GM12864 (cell line): ENCODE measurements at regions not wholly inside any gene's neighbourhood (a gene's known extent, or its start where the extent isn't known, plus 50 kb on each side); places are given as distances from the start of the nearest gene placed in this dataset.
"Not testable (repeated sequence)": the region's sequence is repeated elsewhere in the genome, so short reads cannot be mapped to it uniquely, and the experiment has no call there.

Experiments
- DNase-seq: peaks from one replicate; pipeline ENCODE4 v3.0.0-alpha.2; 2011; ENCODE audit warnings: low read depth
- H3K4me3 ChIP-seq: 2 replicates; pipeline ENCODE4 v1.5.1; 2011; ENCODE audit warnings: mild to moderate bottlenecking, low read depth, low read length, control low read depth

- not testable (repeated sequence) for H3K4me3 ChIP-seq, DNase-seq
These were observed 177.5 kb downstream of the SPDYE17 start for GRCh38 chr7:76854631-76855030.

DNA sequence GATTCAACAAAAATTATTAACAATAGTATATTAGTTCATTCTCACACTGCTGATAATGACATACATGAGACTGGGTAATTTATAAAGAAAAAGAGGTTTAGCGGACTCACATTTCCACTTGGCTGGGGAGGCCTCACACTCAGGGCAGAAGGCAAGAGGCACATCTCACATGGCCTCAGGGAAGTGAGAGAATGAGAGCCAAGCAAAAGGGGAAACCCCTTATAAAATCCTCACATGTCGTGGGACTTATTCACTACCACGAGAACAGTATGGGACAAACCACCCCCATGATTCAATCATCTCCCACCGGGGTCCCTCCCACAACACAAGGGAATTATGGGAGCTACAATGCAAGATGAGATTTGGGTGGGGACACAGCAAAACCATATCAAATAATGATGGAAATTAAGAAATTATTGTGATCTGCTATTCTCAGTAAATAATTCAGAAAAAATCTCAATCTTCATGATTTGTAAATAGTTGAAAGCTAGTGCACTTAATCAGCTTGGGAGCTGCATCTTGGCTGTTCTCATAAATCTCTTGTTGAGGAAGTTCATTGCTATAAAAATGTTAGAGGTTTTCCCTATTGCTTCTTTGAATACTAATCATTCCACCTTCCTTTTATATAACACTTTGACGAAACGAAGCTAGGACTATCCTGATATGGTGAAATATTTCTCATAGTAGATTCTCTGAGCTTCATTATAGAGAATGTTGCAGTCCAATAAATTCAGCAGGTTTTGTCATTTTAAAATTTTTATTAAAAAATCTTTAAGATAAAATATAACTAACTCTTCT lies 179.2 kb downstream of the SPDYE17 start:
- not testable (repeated sequence) for DNase-seq

DNA sequence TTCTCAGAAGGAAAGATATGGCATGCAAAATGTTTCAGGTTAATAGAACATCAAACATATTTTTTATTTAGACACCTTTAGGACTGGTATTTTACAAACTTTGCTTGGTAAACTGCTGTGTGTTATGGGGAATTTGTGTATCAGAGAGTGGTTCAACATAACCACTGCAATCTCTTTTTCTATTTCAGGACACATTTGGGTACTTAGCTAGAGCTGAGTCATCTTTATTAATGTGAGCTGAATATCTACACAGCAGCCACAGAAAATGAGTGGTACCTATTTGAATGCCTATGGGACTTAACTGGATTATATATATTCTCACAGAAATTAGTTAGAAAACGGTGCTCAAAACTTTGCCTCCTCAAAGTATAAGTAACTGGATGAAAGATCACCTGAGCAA lies 179.8 kb downstream of the SPDYE17 start:
- H3K4me3 ChIP-seq, DNase-seq: not testable (repeated sequence)

More for the DNA sequence above, 179.2 kb downstream of the SPDYE17 start:
- not testable (repeated sequence) for H3K4me3 ChIP-seq

- not testable (repeated sequence) for H3K4me3 ChIP-seq, DNase-seq
These were observed 180.5 kb downstream of the SPDYE17 start for GRCh38 chr7:76851617-76852016.

GRCh38 chr7:76849887-76850563 lies 182.1 kb downstream of the SPDYE17 start:
- H3K4me3 ChIP-seq, DNase-seq: not testable (repeated sequence)

- not testable (repeated sequence) for H3K4me3 ChIP-seq, DNase-seq
These were observed 192.3 kb downstream of the SPDYE17 start for GRCh38 chr7:76839879-76840278.

- H3K4me3 ChIP-seq, DNase-seq: not testable (repeated sequence)
These were observed 192.9 kb downstream of the SPDYE17 start for GRCh38 chr7:76839214-76839613.

- DNase-seq, H3K4me3 ChIP-seq: not testable (repeated sequence)
These were observed 193.8 kb downstream of the SPDYE17 start for GRCh38 chr7:76838357-76838756.

DNA sequence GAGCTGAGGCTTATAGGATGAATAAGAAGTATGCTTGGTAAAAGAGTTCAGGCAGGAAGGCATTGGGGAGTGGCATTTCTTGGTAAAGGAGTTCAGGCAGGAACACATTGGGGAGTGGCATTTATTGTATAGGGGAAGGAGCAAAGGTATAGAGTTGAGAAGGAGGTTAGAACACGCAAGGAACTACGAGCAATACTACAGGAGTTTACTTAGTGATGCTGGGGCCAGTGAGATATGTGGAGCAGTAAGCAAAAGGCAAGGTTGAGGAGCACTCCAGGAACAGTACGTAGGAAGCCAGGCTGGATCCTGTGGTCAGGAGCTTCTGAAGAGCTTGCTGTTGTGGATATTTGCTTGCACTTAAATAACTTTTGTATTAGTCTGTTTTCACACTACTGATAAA lies 202.2 kb upstream of the POMZP3 start:
- not testable (repeated sequence) for H3K4me3 ChIP-seq, DNase-seq

DNA sequence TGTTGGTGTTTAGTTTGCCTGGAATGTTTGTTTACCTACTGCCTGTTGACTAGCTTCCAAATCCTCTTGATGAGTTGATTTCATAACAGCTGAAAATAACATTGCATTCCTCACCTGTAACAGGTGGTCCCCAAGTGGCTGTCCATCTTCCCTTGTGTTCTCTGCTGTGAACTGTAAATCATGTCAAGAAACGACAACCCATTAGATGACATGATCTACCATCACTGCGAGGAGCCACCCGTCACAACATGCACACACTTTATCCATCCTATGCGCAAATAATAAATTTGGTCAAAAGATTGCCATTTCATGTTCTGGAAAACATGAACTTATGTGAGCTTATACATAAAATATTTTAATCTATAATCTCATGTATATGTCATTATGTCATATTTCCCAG lies 199.1 kb upstream of the POMZP3 start:
- DNase-seq, H3K4me3 ChIP-seq: not testable (repeated sequence)

- DNase-seq, H3K4me3 ChIP-seq: not testable (repeated sequence)
These were observed 182.8 kb upstream of the POMZP3 start for GRCh38 chr7:76809856-76810255.

DNA sequence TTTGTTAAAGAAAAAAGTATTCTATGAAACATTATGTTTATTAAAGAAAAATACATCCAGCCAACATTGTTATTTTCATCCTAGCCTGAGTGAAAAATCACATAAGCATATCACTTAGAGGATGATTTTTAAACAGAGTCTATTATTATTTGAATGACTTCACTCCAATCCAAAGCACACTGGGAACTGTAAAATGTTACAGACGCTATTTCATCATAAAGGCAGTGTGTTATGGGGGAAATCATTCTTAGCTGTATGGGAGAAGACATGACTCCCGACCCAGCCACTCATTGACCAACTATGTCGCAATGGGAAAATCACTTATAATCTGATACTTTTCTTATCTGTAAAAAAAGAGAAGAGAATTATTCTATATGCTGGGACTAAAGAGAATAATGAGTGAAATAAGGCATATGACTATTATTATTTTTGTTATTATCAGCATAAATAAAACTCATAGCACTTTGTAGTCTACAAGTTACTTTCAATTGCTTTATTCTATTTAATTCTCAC lies 180.6 kb upstream of the POMZP3 start:
- not testable (repeated sequence) for DNase-seq, H3K4me3 ChIP-seq

GRCh38 chr7:76806460-76806859 lies 179.4 kb upstream of the POMZP3 start:
- not testable (repeated sequence) for H3K4me3 ChIP-seq, DNase-seq

- not testable (repeated sequence) for H3K4me3 ChIP-seq, DNase-seq
These were observed 178.9 kb upstream of the POMZP3 start for GRCh38 chr7:76806010-76806409.

DNA sequence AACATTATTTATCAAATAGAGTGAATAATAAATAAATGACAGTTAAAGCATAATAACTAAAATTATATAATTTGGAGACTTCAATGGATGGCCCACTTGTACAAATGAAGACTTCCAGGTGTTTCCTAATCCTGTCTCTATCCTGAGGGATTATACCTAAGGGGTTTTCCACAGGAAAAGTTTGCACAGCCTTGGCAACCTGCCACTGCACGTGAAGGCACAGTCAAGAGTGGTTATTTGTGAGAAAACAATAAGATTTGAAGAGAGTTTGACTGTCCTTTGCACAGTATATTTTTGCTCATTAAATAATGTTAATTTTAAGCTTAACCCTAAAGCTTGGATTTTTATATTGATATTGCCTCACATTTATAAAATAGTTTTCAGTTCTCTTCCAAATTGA lies 178.2 kb upstream of the POMZP3 start:
- not testable (repeated sequence) for DNase-seq, H3K4me3 ChIP-seq

GRCh38 chr7:76797639-76798038 lies 170.6 kb upstream of the POMZP3 start:
- not testable (repeated sequence) for DNase-seq, H3K4me3 ChIP-seq

DNA sequence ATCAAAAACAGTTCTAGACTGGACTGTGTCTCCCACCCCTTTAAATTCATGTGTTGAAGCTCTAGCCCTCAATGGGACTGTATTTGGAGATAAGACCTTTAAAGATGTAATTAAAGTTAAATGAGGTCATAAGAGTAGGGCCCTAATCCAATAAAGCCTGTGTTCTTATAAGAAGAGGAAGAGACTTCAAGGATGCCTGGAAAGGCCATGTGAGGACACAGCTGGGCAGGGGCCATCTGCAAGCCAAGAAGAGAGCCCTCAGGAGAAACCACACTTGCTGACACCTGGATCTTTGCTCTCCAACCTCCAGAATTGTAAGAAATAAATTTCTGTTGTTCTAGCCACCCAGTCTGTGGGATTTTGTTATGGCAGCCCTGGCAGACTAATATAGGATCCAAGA lies 153.6 kb upstream of the POMZP3 start:
- not testable (repeated sequence) for H3K4me3 ChIP-seq, DNase-seq

DNA sequence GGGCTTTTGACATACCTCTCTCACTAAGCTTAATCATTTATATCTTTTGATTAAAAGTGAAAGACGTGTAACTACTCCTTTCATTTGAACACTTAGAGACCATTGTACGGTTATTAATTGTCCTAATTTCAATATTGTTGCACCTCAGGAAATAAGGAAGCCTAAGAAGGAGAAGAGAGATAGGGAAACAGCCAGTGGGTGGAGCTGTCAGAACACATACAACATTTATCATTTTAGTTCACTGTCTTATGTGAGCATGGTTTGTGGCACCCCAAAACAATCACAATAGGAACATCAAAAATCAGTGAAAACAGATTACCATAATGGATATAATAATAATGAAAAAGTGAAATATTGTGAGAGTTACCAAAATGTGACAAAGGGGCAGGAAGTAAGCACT lies 147.2 kb upstream of the POMZP3 start:
- DNase-seq, H3K4me3 ChIP-seq: not testable (repeated sequence)

DNA sequence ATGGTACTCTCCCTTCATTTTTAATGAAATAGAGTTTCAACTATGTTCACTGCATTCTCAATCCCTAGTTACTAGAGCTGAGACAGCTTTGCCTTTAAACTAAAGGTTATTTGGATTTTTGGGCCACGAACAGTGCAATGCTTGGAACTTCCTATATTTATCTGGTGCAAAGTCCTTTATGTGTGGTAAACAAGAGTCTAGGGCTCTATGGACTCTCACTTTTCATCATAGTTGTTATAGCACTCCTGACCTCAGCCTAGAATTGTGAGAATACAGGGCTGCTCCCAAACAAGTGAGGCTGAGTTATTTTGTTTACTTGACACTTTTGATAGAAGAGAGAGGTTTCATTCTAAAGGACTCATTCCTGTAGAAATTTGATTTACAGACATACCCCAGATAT lies 144.9 kb upstream of the POMZP3 start:
- not testable (repeated sequence) for DNase-seq, H3K4me3 ChIP-seq

GRCh38 chr7:76763977-76764376 lies 136.9 kb upstream of the POMZP3 start:
- DNase-seq = not testable (repeated sequence)

More at GRCh38 chr7:76763977-76764376, 136.9 kb upstream of the POMZP3 start:
- not testable (repeated sequence) for H3K4me3 ChIP-seq
